NCI-H1436 (cell line): ENCODE measurements at regions not wholly inside any gene's neighbourhood (a gene's known extent, or its start where the extent isn't known, plus 50 kb on each side); places are given as distances from the start of the nearest gene placed in this dataset.

ENCODE experiments used
- DNase-seq: peaks from one replicate; lab custom pipeline; 2025; lab: John Stamatoyannopoulos, UW

- DNase-seq, result no peak
Measured at GRCh38 chr6:21469213-21469612, 124.3 kb upstream of the SOX4 start.

GRCh38 chr6:21476112-21476511 lies 117.4 kb upstream of the SOX4 start:
- no peak for DNase-seq

- no peak for DNase-seq
Measured at GRCh38 chr6:21478411-21478810, 115.1 kb upstream of the SOX4 start.

GRCh38 chr6:21478883-21479539 lies 114.5 kb upstream of the SOX4 start:
- DNase-seq, result peak; percentile 62

GRCh38 chr6:21486115-21486514 lies 107.4 kb upstream of the SOX4 start:
- no peak for DNase-seq

GRCh38 chr6:21489826-21490225 lies 103.7 kb upstream of the SOX4 start:
- DNase-seq, result no peak

GRCh38 chr6:21491955-21492354 lies 101.6 kb upstream of the SOX4 start:
- DNase-seq, result no peak

- no peak for DNase-seq
Measured at GRCh38 chr6:21494505-21494904, 99.0 kb upstream of the SOX4 start.

- no peak for DNase-seq
Measured at GRCh38 chr6:21496196-21496595, 97.4 kb upstream of the SOX4 start.

- no peak for DNase-seq
Measured at GRCh38 chr6:21496706-21497105, 96.8 kb upstream of the SOX4 start.

- no peak for DNase-seq
Measured at GRCh38 chr6:21500314-21501020, 93.1 kb upstream of the SOX4 start.

- DNase-seq, result peak; percentile 89
Measured at GRCh38 chr6:21501021-21501354, 92.6 kb upstream of the SOX4 start.

- DNase-seq, result no peak
Measured at GRCh38 chr6:21501815-21502214, 91.7 kb upstream of the SOX4 start.

GRCh38 chr6:21502682-21503081 lies 90.9 kb upstream of the SOX4 start:
- no peak for DNase-seq

GRCh38 chr6:21504790-21505189 lies 88.8 kb upstream of the SOX4 start:
- no peak for DNase-seq

GRCh38 chr6:21505574-21505990 lies 88.0 kb upstream of the SOX4 start:
- DNase-seq, result no peak

GRCh38 chr6:21506126-21506525 lies 87.4 kb upstream of the SOX4 start:
- no peak for DNase-seq

GRCh38 chr6:21507811-21508210 lies 85.7 kb upstream of the SOX4 start:
- DNase-seq, result no peak

- no peak for DNase-seq
Measured at GRCh38 chr6:21508753-21509152, 84.8 kb upstream of the SOX4 start.

GRCh38 chr6:21511891-21512550 lies 81.5 kb upstream of the SOX4 start:
- DNase-seq, result no peak

- DNase-seq, result no peak
Measured at GRCh38 chr6:21514288-21514687, 79.3 kb upstream of the SOX4 start.

- no peak for DNase-seq
Measured at GRCh38 chr6:21518317-21518716, 75.2 kb upstream of the SOX4 start.

GRCh38 chr6:21519642-21520041 lies 73.9 kb upstream of the SOX4 start:
- DNase-seq, result no peak
